LNCaP clone FGC (cell line): ENCODE measurements at regions not wholly inside any gene's neighbourhood (a gene's known extent, or its start where the extent isn't known, plus 50 kb on each side); places are given as distances from the start of the nearest gene placed in this dataset.

Experiments
- DNase-seq: peaks from one replicate; pipeline ENCODE4 v3.0.0-alpha.2; 2011; ENCODE audit warnings: low read depth
- H3K4me3 ChIP-seq: 2 replicates; pipeline ENCODE4 v1.5.1; 2011; ENCODE audit warnings: mild to moderate bottlenecking, low read depth, low read length, control low read depth
- CTCF ChIP-seq: IDR thresholded peaks from 2 replicates; pipeline ENCODE4 v1.5.1; 2012; ENCODE audit warnings: mild to moderate bottlenecking; ENCODE audit not compliant: control insufficient read depth, insufficient read depth; ENCODE audit errors: extremely low read depth

GRCh38 chr12:46535907-46536306 lies 163.3 kb upstream of the SLC38A2 start:
- DNase-seq: no peak
- H3K4me3 ChIP-seq: no peak overlapping the region
- TF ChIP-seq CTCF: no peak

- H3K4me3 ChIP-seq: no peak overlapping the region
- DNase-seq: no peak
- TF ChIP-seq CTCF: no peak
These were observed 162.8 kb upstream of the SLC38A2 start for GRCh38 chr12:46535376-46535775.

- TF ChIP-seq CTCF: no peak
- no peak for DNase-seq
- no peak overlapping the region for H3K4me3 ChIP-seq
These were observed 161.8 kb upstream of the SLC38A2 start for GRCh38 chr12:46534327-46534840.

GRCh38 chr12:46533723-46534122 lies 161.2 kb upstream of the SLC38A2 start:
- no peak for DNase-seq
- no peak overlapping the region for H3K4me3 ChIP-seq
- no peak for TF ChIP-seq CTCF

- no peak for TF ChIP-seq CTCF
- no peak for DNase-seq
- no peak overlapping the region for H3K4me3 ChIP-seq
These were observed 159.2 kb upstream of the SLC38A2 start for GRCh38 chr12:46531804-46532203.

- DNase-seq: no peak
- no peak overlapping the region for H3K4me3 ChIP-seq
- TF ChIP-seq CTCF: no peak
These were observed 158.6 kb upstream of the SLC38A2 start for GRCh38 chr12:46531059-46531785.
